Skeletal muscle satellite cell (primary cell): ENCODE measurements at regions not wholly inside any gene's neighbourhood (a gene's known extent, or its start where the extent isn't known, plus 50 kb on each side); places are given as distances from the start of the nearest gene placed in this dataset.

ENCODE experiments used
- H3K27me3 ChIP-seq: 2 replicates; pipeline ENCODE4 v1.7.0; 2013; ENCODE audit warnings: low read length; ENCODE audit not compliant: control insufficient read depth, insufficient read depth
- H3K36me3 ChIP-seq: 2 replicates; pipeline ENCODE4 v1.7.0; 2013; ENCODE audit warnings: mild to moderate bottlenecking, control low read depth, low read length; ENCODE audit not compliant: insufficient read depth
- H3K4me1 ChIP-seq: 2 replicates; pipeline ENCODE4 v1.7.0; 2013; ENCODE audit warnings: low read length; ENCODE audit not compliant: control insufficient read depth, insufficient read depth
- H3K4me2 ChIP-seq: 2 replicates; pipeline ENCODE4 v1.7.0; 2013; ENCODE audit warnings: mild to moderate bottlenecking, low read length
- H3K4me3 ChIP-seq: 2 replicates; pipeline ENCODE4 v1.7.0; 2013; ENCODE audit warnings: low read length
- H3K9ac ChIP-seq: 2 replicates; pipeline ENCODE4 v1.7.0; 2013; ENCODE audit warnings: mild to moderate bottlenecking, low read depth, low read length, moderate library complexity
- H3K9me3 ChIP-seq: replicated peaks from 2 replicates; pipeline ENCODE4 v1.7.0; 2013; ENCODE audit warnings: mild to moderate bottlenecking, control low read depth, low read length

DNA sequence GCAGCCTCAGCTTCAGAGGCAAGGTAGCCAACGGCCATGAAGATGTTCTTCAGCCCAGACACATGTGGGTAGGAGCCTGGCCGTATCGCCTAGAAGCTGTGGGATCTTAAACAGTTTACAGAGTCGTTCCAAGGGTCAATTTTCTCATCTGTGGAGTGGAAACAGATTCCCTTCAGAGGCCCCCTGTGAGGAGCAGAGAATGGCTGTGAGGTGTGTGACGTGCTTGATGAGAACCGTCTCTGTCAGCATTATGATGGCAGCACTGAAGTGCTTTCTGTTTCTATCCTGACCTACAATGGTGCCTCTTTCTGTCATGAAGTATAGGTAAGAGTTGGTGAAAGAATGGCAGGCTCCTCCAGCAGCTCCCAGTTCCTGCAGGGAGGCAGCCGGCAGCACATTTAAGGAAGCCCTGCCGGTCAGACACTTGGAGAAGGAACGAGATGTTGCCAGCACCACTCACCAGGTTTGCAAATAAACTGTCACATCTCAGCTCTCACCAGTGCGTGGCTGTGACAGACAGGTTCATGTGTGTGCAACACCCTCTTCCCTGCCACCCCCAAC is 277.3 kb downstream of the FOXO1 start:
- Histone ChIP-seq H3K27me3 (no peaks in the 10 kb centered on the region), H3K4me2 (peak overlapping the region; percentile 72), H3K4me3 (no peak overlapping the region), H3K9me3 (no peaks in the 10 kb centered on the region), H3K36me3 (no peaks in the 10 kb centered on the region), H3K4me1 (peaks cover 28% of the 10 kb centered on the region), H3K9ac (no peak overlapping the region)

DNA sequence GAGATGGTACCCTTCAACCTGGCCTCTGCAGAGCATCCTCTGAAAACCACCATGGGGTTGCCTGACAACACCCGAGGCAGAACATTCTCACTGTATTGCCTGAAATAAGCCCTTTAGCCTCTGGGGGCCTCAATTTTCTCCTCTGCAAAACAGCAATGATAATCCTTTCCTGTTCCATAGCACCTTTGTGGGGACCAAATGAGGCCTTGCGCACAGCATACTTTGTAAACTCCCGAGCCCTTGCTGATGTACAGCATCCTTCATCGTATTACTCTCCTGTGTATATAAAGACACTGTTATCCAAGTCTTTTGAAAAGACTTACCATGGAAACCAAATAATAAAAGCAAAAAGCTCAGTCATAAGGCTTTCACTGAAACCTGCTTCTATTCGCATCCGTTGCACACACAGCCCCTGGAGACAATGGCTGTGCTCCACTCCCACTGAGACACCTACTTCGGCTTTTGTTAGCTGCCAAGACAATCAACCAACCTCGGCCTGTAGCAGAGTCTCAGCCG is 276.0 kb downstream of the FOXO1 start:
- no peaks in the 10 kb centered on the region for H3K36me3 ChIP-seq
- no peaks in the 10 kb centered on the region for H3K27me3 ChIP-seq
- H3K9ac ChIP-seq: no peak overlapping the region
- H3K4me2 ChIP-seq: no peak overlapping the region
- no peak overlapping the region for H3K4me3 ChIP-seq
- peaks cover 31% of the 10 kb centered on the region for H3K4me1 ChIP-seq
- no peaks in the 10 kb centered on the region for H3K9me3 ChIP-seq

DNA sequence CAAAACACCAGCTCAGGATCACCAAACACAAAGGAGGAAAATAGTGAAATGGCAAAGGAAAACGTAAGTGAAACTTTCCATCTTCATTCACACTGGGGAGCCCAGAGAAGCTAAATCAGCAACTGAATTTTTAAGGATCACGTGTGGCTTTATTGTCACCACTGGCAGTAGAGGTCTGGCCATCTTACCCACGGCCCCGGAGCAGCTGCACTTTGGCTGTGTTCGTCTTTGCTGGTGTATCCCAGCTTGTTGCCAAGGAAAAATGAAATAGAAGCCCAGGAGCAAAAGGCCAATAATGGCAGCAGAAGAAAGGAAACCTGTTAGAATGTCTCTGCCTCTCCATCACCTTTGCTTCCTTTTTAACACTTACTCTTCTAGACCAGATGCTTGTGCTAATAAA is 274.7 kb downstream of the FOXO1 start:
- Histone ChIP-seq H3K4me2 (no peak overlapping the region), H3K4me3 (no peak overlapping the region), H3K36me3 (no peaks in the 10 kb centered on the region), H3K27me3 (no peaks in the 10 kb centered on the region), H3K9ac (no peak overlapping the region), H3K9me3 (no peaks in the 10 kb centered on the region), H3K4me1 (peaks cover 30% of the 10 kb centered on the region)

DNA sequence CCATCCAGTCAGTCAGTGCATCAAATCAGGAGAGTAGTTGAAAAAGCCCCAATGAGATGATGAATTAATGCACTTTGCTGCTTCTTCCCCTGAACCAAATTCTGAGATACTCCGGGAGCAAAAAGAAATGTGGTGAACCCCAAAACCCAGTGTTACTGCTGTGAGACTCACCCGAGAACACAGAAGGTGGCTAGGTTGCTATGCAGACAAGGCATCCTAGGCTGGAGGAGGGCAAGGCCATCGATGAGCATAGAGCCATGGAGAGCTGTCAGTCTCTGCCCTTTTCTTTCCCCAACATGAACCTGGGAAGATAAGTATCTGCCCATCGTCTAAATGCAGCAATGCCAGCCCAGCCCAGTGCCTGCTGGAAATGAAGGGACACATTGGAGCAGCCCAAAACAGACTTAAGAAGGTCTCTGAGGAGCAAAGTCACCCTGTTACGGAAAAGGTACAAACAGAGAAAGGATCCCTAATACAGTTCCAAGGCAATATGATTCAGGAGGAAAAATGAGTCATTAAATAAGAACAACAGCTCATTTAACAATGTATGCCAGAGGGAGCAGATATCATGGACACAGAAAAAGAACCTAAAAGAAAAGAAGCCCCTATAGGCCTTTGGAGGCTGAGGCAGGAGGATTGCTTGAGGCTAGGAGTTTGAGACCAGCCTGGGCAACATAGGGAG is 272.0 kb downstream of the FOXO1 start:
- H3K9ac ChIP-seq: no peak overlapping the region
- H3K9me3 ChIP-seq: no peaks in the 10 kb centered on the region
- H3K27me3 ChIP-seq: no peaks in the 10 kb centered on the region
- no peaks in the 10 kb centered on the region for H3K36me3 ChIP-seq
- no peak overlapping the region for H3K4me3 ChIP-seq
- H3K4me2 ChIP-seq: no peak overlapping the region
- peaks cover 16% of the 10 kb centered on the region for H3K4me1 ChIP-seq

DNA sequence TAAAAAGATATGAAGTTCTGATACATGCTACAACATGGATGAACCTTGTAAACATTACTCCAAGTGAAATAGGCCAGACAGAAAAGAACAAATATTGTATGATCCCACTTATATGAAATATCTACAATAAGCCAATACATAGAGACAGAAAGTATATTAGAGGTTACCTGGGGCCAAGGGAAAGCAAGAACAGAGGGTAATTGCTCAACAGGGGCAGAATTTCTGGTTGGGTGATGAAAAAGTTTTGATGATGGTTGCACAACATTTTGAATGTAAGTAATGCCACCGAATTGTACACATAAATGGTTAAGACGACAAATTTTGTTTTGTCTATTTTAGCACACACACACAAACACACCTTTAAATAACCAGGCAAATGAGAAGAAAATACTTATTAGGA is 268.4 kb downstream of the FOXO1 start:
- Histone ChIP-seq H3K4me1 (peaks cover 23% of the 10 kb centered on the region), H3K9me3 (no peaks in the 10 kb centered on the region), H3K4me2 (no peak overlapping the region), H3K9ac (no peak overlapping the region), H3K36me3 (no peaks in the 10 kb centered on the region), H3K27me3 (no peaks in the 10 kb centered on the region), H3K4me3 (no peak overlapping the region)

DNA sequence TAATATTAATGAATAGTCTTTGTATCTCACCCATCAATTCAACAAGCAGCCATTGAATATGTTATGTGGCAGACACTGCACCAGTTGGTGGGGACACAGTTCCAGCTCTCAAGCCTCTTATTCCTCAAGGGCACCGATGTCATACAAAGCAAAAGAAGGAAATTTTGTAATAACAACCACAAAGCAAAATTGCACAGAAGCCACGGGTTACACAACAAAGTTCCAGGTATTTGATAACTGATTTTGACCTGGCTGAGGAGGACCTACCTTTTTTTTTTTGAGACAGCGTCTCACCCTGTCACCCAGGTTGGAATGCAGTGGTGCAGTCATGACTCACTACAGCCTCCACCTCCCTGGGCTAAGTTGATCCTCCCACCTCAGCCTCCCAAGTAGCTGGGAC is 266.7 kb downstream of the FOXO1 start:
- Histone ChIP-seq H3K4me3 (no peak overlapping the region), H3K4me2 (no peak overlapping the region), H3K4me1 (peaks cover 34% of the 10 kb centered on the region), H3K27me3 (no peaks in the 10 kb centered on the region), H3K9me3 (no peaks in the 10 kb centered on the region), H3K36me3 (no peaks in the 10 kb centered on the region), H3K9ac (no peak overlapping the region)

DNA sequence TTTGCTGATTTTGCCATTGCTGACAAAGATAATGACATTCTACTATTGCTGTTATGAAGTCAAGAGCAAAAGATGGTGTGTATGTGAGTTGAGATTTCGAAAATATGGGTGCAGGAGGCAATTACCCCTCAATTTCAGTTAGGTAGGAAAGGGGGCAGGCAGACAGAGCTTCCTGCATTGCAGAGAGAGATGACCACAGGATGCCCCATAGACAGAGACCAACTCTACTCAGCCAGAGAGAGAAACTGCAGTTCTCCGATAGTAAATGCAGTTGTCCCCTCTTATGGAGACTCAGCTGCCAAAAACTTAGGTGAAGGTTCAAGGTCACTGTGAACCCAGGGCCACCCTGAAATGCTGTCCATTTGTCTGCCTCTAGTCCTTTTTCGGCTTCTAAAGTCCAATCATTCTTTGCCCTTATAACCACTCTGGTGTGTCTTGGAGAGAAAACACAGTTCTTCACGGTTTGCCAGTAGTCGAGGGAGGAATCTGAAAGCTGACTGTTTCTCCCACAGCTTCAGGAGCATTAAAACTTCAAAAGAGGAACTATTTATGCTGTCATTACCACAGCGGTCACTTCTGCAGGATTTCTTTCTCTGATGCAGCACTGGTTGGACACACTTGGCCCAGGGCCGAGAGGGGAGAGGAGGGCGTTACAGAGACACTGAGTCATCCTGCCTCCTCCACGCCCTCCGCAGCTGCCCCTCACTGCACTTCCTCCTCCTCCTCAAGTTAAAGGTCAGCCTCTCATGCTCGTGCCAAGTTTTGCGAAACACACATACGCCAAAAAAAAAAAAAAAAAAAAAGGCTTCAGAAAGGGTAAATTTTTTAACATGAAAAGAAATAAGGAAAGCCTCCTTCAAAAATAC is 264.3 kb downstream of the FOXO1 start:
- H3K4me1 ChIP-seq: peaks cover 56% of the 10 kb centered on the region
- no peaks in the 10 kb centered on the region for H3K36me3 ChIP-seq
- no peaks in the 10 kb centered on the region for H3K27me3 ChIP-seq
- H3K9me3 ChIP-seq: no peaks in the 10 kb centered on the region
- H3K9ac ChIP-seq: peak overlapping the region; percentile 72
- peak overlapping the region; percentile 71 for H3K4me2 ChIP-seq
- H3K4me3 ChIP-seq: peak overlapping the region; percentile 37

DNA sequence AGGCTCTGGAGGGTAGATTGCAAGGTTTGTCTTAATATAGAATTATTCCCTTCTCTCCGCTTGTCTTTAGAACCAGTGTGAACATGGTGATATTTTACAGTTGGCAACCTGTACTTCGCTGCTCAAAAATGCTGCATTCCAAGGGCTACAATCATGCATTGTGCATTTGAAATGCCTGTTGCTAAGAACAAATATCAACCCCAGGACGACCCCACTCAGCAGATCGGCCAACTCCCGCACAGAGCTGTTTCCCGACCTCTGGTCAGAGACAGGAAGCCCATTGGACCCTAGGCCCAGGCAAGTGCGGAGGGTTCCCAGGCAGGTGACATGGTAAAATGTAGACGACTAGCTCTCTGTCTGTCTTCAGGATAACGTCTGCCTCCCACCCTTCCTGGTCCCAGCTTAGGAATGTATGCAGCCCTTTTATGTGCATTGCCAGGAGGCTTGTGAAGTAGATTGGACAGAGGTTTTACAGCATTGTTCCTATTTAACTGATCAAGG is 263.5 kb downstream of the FOXO1 start:
- Histone ChIP-seq H3K36me3 (no peaks in the 10 kb centered on the region), H3K4me1 (peaks cover 64% of the 10 kb centered on the region), H3K4me3 (peak overlapping the region; percentile 1), H3K9me3 (no peaks in the 10 kb centered on the region), H3K27me3 (no peaks in the 10 kb centered on the region), H3K4me2 (peak overlapping the region; percentile 71), H3K9ac (peak overlapping the region; percentile 72)

DNA sequence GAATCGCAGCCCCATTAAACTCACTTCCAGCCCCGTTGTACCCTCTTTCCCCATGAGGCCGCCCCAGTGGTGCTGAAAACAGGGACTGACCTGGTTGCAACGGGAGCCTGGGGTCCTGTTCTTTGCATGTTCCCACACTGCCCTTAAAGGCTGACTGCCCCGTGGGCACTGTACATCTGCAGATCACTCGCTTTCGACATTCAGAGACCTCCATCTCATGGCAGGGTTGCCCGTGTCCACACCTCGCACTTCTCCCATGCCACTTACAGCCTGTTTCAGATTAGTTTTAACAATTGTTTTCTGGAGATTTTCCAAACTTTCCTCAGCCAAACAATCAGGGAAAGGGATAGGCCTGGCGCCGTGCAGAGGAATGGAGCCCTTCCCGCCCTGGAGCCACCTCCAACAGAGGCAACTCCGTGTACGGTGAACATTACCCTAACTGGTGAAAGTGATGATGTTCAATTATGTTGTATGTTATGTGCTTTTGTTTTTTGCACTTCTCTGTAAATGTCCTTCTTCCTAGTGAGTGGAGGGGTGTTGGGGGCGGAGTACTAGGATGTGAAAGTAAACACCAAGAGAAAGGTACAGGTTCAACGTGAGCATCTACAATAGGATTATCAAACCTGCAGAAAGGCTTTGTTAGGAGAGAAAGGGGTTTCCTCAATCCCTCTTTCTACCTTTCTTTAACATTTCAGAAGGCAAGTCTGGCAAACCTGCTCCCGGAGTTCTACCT is 262.8 kb downstream of the FOXO1 start:
- Histone ChIP-seq H3K9ac (peak overlapping the region; percentile 72), H3K9me3 (no peaks in the 10 kb centered on the region), H3K4me3 (peak overlapping the region; percentile 1), H3K4me1 (peaks cover 71% of the 10 kb centered on the region), H3K36me3 (no peaks in the 10 kb centered on the region), H3K27me3 (no peaks in the 10 kb centered on the region), H3K4me2 (peak overlapping the region; percentile 71)

DNA sequence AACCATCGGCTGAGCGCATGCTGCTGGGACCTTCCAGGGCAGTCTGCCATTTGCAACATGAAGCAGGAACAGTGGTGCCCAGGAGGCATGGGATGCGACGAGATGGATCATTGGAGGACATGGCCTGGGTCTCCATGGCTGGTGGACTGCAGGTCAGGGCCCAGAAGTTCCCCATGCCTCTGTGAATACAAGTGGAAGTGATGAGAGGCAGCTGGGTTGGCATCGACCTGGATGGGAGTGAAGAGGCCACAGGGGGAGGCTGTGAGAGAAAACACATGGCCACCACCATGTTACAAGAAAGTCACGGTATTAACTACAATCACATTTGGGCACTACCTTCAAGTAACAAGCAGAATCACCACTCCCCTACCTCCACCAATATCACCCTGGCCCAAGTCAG is 262.0 kb downstream of the FOXO1 start:
- Histone ChIP-seq H3K27me3 (no peaks in the 10 kb centered on the region), H3K36me3 (no peaks in the 10 kb centered on the region), H3K9me3 (no peaks in the 10 kb centered on the region), H3K4me3 (no peak overlapping the region), H3K4me2 (no peak overlapping the region), H3K4me1 (peaks cover 78% of the 10 kb centered on the region), H3K9ac (no peak overlapping the region)
